ENCODE measurements at regions not wholly inside any gene's neighbourhood (a gene's known extent, or its start where the extent isn't known, plus 50 kb on each side); places are given as distances from the start of the nearest gene placed in this dataset.

DNA sequence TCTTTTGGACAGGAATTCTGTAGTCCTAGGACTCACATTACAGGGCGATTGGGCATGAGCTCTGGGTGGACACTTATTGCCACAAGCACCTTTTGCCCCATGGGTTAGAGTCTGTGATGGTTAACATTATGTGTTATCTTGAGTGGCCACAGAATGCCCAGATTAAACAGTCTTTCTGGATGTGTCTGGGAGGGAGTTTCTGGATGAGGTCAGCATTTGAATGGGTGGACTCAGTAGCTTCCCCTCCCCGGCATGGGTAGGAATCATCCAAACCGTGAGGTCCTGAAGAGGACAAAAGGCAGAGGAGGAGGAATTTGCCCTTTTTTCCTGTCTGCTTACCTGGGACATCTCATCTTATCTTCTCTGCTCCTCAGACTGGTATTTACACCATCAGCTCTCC, 85.6 kb downstream of the BMP4 start:
- no peak for TF ChIP-seq CTCF (conservative IDR thresholded peaks at IDR 0.05; ENCODE audit: low read depth in 2 of 2)
- no peak for TF ChIP-seq ZNF114 (CRISPR knock-in tag; IDR thresholded peaks at IDR 0.05)
- TF ChIP-seq POLR2AphosphoS5 (IDR thresholded peaks at IDR 0.05; ENCODE audit: low read depth) = no peak
- TF ChIP-seq EZH2phosphoT487 (IDR thresholded peaks at IDR 0.05; ENCODE audit: unreplicated experiment) = no peak
- TF ChIP-seq, protein P1, sequence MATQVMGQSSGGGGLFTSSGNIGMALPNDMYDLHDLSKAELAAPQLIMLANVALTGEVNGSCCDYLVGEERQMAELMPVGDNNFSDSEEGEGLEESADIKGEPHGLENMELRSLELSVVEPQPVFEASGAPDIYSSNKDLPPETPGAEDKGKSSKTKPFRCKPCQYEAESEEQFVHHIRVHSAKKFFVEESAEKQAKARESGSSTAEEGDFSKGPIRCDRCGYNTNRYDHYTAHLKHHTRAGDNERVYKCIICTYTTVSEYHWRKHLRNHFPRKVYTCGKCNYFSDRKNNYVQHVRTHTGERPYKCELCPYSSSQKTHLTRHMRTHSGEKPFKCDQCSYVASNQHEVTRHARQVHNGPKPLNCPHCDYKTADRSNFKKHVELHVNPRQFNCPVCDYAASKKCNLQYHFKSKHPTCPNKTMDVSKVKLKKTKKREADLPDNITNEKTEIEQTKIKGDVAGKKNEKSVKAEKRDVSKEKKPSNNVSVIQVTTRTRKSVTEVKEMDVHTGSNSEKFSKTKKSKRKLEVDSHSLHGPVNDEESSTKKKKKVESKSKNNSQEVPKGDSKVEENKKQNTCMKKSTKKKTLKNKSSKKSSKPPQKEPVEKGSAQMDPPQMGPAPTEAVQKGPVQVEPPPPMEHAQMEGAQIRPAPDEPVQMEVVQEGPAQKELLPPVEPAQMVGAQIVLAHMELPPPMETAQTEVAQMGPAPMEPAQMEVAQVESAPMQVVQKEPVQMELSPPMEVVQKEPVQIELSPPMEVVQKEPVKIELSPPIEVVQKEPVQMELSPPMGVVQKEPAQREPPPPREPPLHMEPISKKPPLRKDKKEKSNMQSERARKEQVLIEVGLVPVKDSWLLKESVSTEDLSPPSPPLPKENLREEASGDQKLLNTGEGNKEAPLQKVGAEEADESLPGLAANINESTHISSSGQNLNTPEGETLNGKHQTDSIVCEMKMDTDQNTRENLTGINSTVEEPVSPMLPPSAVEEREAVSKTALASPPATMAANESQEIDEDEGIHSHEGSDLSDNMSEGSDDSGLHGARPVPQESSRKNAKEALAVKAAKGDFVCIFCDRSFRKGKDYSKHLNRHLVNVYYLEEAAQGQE (IDR thresholded peaks at IDR 0.05; ENCODE audit: unreplicated experiment) = no peak
- no peak for TF ChIP-seq CREB1 (CRISPR knock-in tag; IDR thresholded peaks at IDR 0.05; ENCODE audit: low read depth)
- no peak for TF ChIP-seq EZH2 (IDR thresholded peaks at IDR 0.05; ENCODE audit: low read depth, unreplicated experiment)
- no peak for TF ChIP-seq JUNB (IDR thresholded peaks at IDR 0.05; ENCODE audit: unreplicated experiment)
- TF ChIP-seq NANOG (IDR thresholded peaks at IDR 0.05; ENCODE audit: borderline replicate concordance) = no peak

Data from GM23338 (cell line).